NCI-H2196 treated with DMSO at 0.1 percent for 48 hours (cell line): ENCODE measurements at regions not wholly inside any gene's neighbourhood (a gene's known extent, or its start where the extent isn't known, plus 50 kb on each side); places are given as distances from the start of the nearest gene placed in this dataset.
"Not testable (repeated sequence)": the region's sequence is repeated elsewhere in the genome, so short reads cannot be mapped to it uniquely, and the experiment has no call there.

ENCODE experiments used
- DNase-seq: peaks from one replicate; lab custom pipeline; 2025; ENCODE audit not compliant: unreplicated experiment; lab: John Stamatoyannopoulos, UW

DNA sequence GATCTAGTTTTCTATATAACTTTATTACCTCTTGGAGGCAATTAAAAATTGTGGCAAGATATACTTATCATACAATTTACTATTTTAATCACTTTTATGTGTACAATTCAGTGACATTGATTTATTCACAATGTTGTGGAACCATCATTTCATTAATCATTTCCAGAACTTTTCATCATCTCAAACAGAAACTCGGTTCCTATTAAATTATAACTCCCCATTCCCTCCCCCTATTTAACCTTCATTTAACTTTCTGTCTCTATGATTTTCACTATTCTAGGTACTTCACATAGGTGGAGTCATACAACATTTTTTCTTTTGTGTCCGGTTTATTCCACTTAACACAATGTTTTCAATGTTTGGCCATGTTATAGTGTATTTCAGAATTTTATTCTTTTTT lies 252.8 kb downstream of the REEP3 start:
- no peak for DNase-seq

DNA sequence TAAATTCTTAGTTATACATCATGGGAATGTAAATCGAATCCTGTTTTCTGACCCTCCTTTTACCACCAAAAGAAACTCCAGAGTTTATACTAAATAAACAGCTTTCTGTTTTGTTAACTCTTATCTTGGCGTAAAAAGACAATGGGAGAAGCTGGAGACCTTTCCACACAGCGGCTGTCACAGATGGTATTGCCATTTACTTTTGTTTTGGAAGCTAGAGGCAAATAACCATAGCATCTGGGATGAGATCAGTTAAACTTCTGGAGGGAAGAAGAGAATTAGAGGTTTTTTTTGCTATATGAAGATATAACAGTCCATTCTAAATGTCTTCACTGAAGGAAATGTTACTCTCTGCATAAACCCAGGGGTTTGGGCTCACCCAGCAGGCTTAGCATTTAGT lies 258.9 kb downstream of the REEP3 start:
- DNase-seq: no peak

DNA sequence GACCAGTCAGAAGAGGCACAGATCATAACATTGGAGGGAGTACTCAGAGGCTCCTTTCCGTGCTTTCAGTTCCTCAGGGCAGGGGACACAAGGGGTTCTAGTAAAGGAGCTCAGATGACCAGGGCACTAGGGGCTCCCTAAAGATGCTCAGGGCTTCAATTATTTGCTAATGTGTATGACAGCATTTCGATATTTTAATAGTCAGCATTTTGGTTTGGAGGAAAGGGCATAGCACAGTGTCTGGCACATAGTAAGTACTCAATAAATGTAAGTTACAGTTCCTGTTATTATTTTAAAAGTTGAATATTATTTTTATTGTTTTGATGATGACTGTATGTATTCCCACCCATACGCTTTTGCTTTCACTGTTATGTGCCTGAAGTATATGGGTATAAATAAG lies 260.0 kb downstream of the REEP3 start:
- DNase-seq: no peak

DNA sequence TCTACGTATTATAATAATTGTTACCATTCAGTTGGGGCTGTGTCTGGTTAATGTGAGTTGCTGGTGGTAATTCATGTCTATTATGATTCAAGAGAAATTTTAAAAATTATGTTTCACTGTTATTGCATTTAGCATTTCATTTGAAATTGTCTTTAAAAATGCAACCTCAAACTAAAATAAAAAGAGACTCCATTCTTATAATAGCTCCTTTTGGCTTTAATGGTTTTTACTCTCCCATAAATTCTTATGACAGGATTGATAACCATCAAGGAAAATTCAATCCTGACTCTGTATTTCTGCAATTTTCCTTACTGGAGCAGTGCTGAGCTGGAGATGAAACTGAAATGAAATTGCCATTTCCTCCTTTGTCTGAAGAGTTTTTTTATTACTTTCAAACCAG lies 262.7 kb downstream of the REEP3 start:
- no peak for DNase-seq

DNA sequence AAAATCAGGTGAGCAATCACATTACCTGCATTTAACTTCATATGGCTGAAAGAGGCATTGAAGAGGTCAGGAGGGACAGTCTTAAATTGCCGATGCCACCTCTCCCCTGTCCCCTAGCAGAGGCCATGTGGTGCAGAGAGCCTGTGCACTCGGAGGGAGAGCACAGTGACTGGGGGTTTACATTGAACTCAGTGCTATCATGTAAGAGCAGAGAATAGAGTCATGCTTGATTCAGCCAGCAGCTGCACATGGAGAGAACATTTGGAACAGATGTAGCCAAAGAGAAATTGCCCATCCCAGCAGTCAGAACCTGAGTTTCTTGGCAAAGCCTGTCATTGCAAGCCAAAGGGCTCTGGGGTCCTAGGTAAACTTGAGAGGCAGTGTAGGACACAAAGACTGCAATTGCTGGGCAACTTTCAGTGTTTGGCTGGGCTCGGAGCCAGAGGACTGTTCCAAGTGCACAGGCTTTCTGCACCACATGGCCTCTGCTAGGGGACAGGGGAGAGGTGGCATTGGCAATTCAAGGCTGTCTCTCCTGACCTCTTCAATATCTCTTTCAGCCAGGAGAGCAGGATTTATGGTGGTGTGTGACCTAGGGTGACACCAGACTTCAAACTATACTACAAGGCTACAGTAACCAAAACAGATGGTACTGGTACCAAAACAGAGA lies 267.1 kb downstream of the REEP3 start:
- no peak for DNase-seq

DNA sequence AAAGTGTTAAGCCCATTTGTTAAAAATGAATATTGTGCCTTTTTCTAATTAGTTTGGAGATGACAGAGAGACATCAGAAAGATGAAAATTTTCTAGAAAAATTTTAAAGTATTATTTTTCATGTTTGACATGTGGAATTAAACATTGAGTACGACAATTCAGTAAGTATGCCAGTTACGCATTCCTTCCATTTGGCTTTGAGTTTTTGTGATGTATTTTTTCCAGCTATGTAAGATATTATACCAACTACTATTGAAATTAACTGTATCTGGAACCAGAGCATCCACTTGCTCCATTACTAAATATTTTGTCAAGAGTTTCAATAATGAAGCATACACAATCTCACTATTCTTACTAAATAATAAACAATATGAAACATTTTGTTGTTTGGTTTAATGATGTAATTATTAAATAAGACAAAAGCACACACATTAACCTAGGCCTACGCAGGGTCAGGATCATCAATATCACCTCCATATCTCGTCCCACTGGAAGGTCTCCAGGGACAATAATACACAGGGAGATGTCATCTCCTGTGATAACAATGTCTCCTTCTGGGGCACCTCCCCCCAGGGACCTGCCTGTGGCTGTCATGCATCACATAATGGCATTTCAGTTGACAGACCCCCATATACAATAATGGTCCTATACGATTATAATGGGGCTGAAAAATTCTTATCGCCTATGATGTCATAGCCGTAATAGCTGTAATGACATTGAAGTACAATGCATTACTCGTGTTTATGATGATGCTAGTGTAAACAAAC lies 274.1 kb downstream of the REEP3 start:
- no peak for DNase-seq

DNA sequence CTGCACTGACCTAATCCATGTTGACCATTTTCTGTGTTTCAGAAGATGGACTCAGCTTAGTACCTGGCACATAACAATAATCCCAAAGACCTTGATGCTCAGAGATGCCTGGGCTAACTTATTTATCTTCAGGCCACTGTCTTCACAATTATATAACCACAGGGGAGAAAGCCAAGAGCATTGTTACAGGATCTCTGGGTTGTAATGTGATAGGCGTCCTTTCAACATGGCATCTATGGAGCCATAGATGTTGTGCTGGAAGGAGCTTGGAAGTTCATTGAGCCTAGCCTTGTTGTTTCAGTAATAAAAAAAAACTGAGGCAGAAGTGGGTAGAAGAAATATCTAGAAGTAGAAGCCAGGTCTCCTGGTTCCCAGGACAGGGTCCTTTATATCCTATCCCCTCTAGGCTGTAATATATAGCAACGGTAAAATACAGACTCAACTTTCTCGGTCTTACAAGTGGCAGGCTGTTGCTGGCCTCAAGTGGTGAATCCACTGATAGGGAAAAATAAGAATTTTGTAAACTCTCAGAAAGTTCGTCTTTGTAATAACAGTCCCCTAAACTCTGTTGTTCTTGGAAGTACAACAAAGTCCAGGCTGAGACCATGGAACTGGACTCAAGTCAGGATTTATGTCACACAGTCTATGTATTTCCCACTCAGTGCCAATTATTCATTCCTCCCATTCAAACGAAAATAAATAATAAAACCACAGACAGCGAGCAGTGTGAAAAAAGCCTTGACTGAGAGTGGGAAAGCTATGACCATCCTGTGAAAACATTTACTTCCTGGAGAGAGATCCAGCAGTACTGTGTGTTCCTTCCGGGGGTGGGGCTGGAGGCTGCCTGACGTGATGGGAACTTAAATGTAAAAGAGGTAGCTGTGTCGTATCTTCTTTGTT lies 277.6 kb downstream of the REEP3 start:
- DNase-seq: no peak

DNA sequence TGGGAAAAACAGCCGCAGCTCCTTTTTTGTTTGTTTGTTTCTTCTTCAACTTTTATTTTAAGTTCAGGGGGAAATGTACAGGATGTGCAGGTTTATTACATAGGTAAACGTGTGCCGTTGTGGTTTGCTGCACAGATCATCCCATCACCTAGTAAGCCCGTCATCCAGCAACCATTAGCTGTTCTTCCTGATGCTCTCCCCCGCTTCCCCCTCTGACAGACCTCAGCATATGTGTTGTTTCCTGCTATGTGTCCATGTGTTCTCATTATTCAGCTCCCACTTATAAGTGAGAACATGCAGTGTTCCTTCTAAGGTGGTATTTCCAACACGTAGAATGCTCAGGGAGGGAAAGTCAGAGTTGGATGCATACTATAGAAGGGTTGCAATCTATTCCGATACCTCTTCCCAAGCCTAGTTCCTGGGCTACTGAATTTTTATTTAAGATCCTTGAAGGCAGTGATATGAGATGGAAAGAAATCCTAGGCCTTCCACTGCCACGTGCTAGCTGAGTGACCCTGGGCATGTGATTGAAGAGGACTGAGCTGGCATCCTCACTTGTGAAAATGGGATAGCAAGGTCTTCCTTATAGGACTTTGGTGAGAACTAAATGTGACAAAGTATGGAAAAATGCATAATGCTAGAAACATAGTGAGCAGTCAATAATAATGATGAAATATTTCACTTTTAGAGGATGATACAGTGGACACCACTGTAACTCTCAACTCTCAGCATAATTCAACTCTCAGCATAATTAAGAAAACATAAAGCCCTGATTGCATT lies 278.5 kb downstream of the REEP3 start:
- no peak for DNase-seq

DNA sequence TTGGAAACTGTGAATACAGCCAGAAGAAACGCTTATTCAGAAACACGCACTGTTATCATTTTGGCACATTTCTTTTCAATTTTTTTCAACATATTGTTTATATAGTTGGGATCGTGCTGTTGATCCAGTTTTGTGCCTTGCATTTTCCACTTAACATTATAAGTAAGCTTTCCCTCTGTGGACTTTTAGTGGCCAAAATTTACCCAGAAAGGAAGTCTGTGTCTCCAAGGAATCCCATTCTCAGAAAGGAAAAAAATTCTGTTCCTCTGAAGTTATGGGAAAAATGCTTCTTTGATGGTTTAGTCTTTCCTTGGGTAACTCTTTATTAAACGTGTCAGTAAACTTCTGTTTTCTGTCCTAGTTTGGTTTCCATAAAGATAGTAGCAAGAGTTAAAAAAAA lies 280.0 kb downstream of the REEP3 start:
- no peak for DNase-seq

DNA sequence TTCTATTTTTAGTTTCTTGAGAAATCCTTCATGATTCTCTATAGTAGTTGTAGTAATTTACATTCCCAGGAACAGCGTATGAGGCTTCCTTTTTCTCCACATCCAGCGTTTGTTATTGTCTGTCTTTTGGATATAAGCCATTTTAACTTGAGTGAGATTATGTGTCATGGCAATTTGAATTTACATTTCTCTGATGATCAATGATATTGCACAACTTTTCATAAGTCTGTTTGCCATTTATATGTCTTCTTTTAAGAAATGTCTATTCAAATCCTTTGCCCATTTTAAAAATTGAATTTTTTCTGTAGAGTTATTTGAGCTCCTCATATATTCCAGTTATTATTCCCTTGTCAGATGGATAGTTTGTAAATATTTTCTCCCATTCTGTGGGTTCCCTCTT lies 285.1 kb downstream of the REEP3 start:
- no peak for DNase-seq

DNA sequence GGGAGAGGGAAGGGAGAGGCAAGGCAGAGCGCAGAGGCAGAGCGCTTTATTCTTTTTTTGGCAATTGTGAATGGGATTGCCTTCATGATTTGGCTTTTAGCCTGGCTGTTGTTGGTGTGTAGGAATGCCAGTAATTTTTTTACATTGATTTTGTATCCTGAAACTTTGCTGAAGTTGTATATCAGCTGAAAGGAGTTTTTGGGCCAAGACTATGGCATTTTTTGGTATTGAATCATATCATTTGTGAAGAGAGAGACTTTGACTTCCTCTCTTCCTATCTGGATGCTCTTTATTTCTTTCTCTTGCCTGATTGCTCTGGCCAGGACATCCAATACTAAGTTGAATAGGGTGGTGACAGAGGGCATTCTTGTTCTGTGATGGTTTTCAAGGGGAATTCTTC lies 291.3 kb downstream of the REEP3 start:
- no peak for DNase-seq

DNA sequence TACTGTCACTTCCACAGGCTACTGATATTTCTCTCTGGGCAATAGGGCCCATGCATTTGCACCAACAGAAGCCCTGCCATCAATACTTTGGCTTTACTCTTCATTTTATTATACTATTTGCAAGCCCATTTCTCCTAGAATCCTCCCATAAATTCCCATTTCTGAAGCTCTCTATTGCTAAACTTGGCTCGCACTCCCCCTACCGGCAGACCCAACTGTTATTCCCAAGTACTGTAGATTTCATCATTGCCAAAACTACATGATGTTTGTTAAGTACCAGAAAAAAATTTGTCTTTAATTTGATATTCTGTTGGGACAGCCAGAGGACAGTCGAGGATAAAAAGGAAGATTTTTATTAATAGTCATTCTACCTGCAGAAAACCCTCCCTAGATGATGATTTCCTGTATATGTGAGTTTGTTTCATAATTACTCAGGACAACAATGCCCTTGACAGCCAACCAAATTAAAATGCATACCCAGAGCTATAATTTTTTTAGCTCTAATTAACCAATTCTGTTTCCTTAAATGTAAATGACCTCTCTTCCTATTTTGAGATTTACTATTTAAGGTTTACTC lies 298.6 kb downstream of the REEP3 start:
- peak; percentile 0 for DNase-seq

DNA sequence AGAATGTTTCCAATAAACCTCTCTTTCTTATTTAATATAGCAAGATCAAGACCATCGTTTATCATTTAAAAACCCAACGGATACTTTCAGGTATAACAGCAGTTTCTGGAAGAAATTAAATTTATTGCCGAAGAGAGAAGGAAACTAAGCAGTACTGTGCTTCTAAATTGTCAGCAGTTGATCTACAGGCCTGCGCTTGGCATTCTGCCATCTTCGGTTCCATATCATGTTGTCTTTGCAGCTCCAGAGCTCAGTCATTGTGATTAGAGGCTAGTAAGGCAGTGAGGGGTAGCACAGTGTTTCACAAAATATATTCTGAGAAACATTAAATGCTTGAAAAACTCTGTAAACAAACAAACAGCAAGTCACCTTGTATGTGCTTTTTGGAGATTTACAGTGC lies 301.3 kb downstream of the REEP3 start:
- DNase-seq: no peak

DNA sequence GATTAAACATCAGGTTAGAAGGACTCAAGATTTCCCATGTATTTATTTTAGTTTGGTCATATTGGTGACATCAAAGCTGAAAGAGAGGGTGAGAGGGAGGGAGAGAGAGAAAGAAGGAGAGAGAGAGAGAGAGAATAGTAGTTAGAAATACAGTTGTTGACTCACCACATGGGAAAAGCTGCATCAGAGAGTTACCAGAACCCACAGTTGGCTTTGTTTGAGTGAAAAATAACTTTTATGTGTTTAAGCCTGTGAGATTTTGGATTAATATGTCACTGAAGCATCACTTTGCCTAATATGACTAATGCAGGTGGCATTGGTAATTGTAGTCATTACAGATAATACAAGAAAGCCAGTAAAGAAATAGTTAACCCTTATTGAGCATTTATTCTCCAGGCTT lies 303.9 kb downstream of the REEP3 start:
- no peak for DNase-seq

DNA sequence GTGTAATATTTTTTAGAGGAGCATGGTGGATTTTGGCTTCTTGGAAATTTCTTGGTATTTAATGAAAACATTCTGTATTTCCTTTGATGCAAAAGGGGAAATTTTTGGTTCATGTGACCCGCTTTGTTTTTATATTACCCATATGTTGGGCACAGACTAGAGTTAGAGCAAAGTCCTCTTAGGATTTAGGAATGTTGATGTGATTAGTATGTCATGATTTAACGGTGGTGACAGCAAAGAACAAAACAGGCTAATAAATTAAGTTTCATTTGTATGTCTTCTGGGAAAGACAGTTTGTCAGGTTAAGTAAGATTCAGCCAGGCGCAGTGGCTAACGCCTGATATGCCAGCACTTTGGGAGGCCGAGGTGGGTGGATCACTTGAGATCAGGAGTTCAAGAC lies 304.6 kb downstream of the REEP3 start:
- DNase-seq: no peak

DNA sequence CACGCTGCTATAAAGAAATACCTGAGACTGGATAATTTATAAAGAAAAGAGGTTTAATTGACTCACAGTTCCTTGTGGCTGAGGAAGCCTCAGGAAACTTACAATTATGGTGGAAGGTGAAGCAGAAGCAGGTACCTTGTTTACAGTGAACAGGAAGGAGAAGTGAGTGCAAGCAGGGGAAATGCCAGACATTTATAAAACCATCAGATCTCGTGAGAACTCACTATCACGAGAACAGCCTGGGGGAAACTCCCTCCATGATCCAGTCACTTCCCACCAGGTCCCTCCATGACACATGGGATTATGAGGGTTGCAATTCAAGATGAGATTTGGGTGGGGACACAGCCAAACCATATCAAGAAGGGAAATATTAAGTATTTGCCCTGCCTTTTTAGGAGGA lies 305.8 kb downstream of the REEP3 start:
- not testable (repeated sequence) for DNase-seq

DNA sequence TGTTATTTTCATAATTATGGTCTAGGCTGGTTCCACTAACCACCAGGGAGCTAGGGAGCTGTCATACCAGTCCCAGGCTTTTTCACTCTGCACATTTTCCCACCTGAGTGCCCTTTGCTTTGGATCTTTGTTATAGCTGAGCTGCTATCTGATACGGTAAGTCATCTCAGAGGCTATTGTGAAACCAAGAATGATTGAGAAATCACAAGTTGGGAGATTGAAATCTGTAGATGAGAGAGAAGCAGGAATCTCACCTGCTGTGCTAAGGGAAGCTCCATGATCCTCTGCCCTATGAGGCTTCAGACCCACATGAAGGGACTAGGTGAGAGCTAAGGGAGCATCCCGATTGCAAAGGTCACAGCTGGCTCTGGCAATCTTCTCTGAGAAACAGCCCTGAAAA lies 307.8 kb downstream of the REEP3 start:
- no peak for DNase-seq

DNA sequence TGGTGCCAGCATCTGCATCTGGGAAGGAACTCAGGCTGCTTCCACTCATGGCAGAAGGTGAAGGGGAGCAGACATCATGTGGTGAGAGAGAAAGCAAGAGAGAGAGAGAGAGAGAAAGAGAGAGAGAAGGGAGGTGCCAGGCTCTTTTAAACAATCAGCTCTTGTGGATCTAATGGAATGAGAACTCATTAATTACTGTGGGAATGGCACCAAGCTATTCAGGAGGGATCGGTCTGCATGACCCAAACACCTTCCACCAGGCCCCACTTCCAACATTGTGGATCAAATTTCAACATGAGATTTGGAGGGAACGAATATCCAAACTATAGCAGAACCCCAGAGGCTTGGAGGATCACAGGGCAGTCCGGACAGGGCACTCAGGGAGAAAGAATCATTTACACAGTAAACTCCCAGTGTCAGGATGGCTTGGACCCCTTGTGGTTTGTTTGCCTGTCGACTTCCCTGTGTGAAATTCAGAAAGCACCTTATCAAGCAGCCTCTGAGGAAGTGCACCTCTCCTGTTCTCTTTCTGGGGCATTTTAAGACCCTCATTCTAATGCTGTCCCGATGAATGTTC lies 308.5 kb downstream of the REEP3 start:
- DNase-seq: no peak

DNA sequence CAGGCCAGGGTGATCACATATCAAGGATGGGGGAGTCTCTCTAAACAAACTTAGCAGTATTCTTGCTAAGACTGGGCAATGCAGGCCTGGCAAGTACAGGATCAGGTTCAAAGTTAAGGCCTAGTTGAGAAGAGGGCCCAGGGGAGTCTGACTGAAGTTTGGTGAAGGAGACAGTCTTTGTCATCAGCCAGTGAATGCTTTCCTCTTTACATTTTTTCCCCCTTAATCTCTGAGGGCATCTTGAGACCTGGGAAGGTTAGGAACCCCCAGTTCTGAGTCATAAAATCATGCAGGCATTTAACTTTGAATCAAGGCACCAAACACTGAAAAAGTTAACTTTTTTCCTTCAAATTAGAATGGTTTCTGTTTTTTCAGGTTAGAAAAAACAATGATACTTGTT lies 311.5 kb downstream of the REEP3 start:
- DNase-seq: no peak

DNA sequence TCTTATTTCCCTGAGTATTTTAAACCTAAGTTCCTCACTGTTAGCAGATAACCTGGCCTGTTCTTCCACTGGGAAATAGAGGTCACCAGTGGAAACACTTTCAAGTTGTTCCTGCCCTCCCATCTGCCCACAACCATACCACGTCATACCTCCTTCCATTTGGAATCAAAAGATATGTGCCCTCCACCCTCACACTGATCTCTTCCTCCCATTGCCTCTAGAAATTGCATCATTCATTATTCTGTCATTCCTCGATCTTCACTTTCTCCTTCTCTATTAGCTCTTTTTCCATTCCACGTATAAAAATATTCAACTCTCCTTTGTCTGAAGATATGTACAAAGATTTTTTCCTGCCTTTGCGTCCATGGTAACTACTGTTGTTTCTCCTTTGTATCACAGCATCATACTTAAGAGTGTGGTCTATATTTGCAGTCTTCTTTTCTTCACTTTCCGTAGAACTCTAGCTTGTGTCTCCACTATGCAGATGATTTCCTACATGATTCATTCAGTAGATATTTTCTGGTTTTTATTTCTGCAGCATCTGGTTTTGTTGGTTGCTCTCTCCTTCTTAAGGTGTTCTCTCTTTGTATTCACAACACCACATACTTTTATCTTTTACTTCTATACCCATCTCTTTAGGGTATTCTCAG lies 312.3 kb downstream of the REEP3 start:
- DNase-seq: no peak
